ENCODE measurements at regions not wholly inside any gene's neighbourhood (a gene's known extent, or its start where the extent isn't known, plus 50 kb on each side); places are given as distances from the start of the nearest gene placed in this dataset.

GRCh38 chr7:159321278-159321677, 176.6 kb upstream of the VIPR2 start:
- Histone ChIP-seq H3K9ac (ENCODE audit: insufficient read depth, low read depth, low read length) (no peak overlapping the region), H2AFZ (ENCODE audit: low read length) (no peak overlapping the region), H3K4me3 (replicated peaks in 1 of 3; ENCODE audit: insufficient read depth in 1 of 3, low read depth in 2 of 3, low read length in 3 of 3) (no peak overlapping the region), H3K27me3 (ENCODE audit: control insufficient read depth in 1 of 2, insufficient read depth in 2 of 2, low read length in 2 of 2) (no peaks in the 10 kb centered on the region), H3K27ac (ENCODE audit: extremely low read length, insufficient read depth, low read length) (no peak overlapping the region), H3K4me2 (ENCODE audit: low read depth, low read length) (no peak overlapping the region), H3K79me2 (ENCODE audit: insufficient read depth, low read length) (no peaks in the 10 kb centered on the region), H4K20me1 (ENCODE audit: insufficient read depth, low read length) (no peaks in the 10 kb centered on the region), H3K9me3 (ENCODE audit: low read length) (peaks cover 16% of the 10 kb centered on the region), H3K4me1 (ENCODE audit: insufficient read depth, low read length) (no peaks in the 10 kb centered on the region), H3K36me3 (replicated peaks in 1 of 2; ENCODE audit: control insufficient read depth in 1 of 2, insufficient read depth in 2 of 2, low read length in 2 of 2) (no peaks in the 10 kb centered on the region)
- no TSS peak for BruUV-seq (replicated peaks)
- intact Hi-C loops (cut with micrococcal nuclease; ENCODE audit: unreplicated experiment) (no loop called here), in situ Hi-C loops (cut with HindIII; ENCODE audit: extremely low pct_ligation_motif_present, low pct_unique_long_range_greater_than_20kb) (no loop called here)
- DNase-seq (ENCODE audit: low spot score) = no peak
- CTCF ChIA-PET (ENCODE audit: low intra/inter-chr PET ratio, low total read pairs) = no interaction called here
- FAIRE-seq = no peak
- POLR2A ChIA-PET = no interaction called here
- WGBS (ENCODE audit: low lambda C conversion rate) = 0% methylated on average over 2 of the region's 2 CpGs
- TF ChIP-seq KAT8 (CRISPR knock-in tag; IDR thresholded peaks at IDR 0.05) (no peak), REPIN1 (CRISPR knock-in tag; IDR thresholded peaks at IDR 0.05; ENCODE audit: borderline replicate concordance, low read depth) (no peak), ZNF430 (CRISPR knock-in tag; IDR thresholded peaks at IDR 0.05) (no peak), MBNL3 (CRISPR knock-in tag; conservative IDR thresholded peaks at IDR 0.05) (no peak), DBP (CRISPR knock-in tag; IDR thresholded peaks at IDR 0.05; ENCODE audit: not compliant biosample characterization) (no peak), BORCS8-MEF2B (CRISPR knock-in tag; IDR thresholded peaks at IDR 0.05) (no peak), SALL1 (CRISPR knock-in tag; IDR thresholded peaks at IDR 0.05) (no peak), ZNF3 (CRISPR knock-in tag; IDR thresholded peaks at IDR 0.05) (no peak), ZNF652 (CRISPR knock-in tag; IDR thresholded peaks at IDR 0.05; ENCODE audit: borderline replicate concordance, low read depth) (no peak), ZNF75D (CRISPR knock-in tag; IDR thresholded peaks at IDR 0.05; ENCODE audit: borderline replicate concordance) (no peak), MED8 (CRISPR knock-in tag; IDR thresholded peaks at IDR 0.05; ENCODE audit: insufficient replicate concordance) (no peak), ZMYM4 (CRISPR knock-in tag; IDR thresholded peaks at IDR 0.05) (no peak), KDM5A (IDR thresholded peaks at IDR 0.05; ENCODE audit: borderline replicate concordance, low read length) (no peak)
- TF ChIP-seq, protein P1, sequence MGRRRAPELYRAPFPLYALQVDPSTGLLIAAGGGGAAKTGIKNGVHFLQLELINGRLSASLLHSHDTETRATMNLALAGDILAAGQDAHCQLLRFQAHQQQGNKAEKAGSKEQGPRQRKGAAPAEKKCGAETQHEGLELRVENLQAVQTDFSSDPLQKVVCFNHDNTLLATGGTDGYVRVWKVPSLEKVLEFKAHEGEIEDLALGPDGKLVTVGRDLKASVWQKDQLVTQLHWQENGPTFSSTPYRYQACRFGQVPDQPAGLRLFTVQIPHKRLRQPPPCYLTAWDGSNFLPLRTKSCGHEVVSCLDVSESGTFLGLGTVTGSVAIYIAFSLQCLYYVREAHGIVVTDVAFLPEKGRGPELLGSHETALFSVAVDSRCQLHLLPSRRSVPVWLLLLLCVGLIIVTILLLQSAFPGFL (CRISPR knock-in tag; IDR thresholded peaks at IDR 0.05) = no peak
- ATAC-seq = no peak
